Hippocampal formation (tissue), 2 donors: ENCODE measurements at regions not wholly inside any gene's neighbourhood (a gene's known extent, or its start where the extent isn't known, plus 50 kb on each side); places are given as distances from the start of the nearest gene placed in this dataset.
"Not testable (repeated sequence)": the region's sequence is repeated elsewhere in the genome, so short reads cannot be mapped to it uniquely, and the experiment has no call there.

ENCODE experiments used
- DNase-seq, 2 donors: peaks; one replicate each; lab custom pipeline; 2025; lab: John Stamatoyannopoulos, UW

GRCh38 chr17:20733923-20734322 lies 154.4 kb downstream of the CDRT15L2 start:
- no peak for DNase-seq

- no peak for DNase-seq
These were observed 156.3 kb downstream of the CDRT15L2 start for GRCh38 chr17:20735796-20736195.

DNA sequence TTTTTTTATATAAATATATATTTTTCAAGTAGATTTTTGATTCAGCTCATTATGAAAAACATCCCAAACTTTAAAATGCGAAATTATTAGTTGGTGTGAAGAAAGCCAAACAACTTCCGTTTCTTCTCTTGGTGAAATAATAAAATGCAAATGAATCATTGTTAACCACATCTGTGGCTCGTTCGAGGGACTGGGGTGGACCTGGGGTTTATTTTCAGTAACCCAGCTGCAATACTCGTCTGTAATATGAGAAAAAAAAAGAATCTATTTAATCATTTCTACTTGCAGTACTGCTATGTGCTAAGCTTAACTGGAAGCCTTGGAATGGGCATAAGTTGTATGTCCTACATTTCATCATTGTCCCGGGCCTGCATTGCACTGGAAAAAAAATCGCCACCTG lies 158.1 kb downstream of the CDRT15L2 start:
- not testable (repeated sequence) for DNase-seq

DNA sequence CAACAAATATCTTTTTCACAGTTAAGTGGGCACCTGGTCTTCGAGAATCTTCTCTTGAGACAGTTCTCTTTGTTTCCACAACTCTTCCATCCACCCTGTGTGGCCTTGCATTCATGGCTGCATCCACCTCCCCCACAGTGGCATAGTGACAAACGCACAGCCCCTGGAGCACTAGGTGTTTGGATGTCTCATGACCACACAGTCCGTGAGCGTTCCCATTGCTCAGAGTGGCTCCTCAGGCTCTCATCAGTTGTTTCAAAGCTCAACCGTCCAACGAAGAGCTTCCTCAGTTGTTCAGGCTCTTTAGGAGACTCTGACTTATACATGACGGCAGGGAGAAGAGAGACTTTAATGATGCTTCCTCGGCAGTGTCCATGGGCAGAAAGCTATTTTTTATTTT lies 191.6 kb downstream of the CDRT15L2 start:
- no peak for DNase-seq

DNA sequence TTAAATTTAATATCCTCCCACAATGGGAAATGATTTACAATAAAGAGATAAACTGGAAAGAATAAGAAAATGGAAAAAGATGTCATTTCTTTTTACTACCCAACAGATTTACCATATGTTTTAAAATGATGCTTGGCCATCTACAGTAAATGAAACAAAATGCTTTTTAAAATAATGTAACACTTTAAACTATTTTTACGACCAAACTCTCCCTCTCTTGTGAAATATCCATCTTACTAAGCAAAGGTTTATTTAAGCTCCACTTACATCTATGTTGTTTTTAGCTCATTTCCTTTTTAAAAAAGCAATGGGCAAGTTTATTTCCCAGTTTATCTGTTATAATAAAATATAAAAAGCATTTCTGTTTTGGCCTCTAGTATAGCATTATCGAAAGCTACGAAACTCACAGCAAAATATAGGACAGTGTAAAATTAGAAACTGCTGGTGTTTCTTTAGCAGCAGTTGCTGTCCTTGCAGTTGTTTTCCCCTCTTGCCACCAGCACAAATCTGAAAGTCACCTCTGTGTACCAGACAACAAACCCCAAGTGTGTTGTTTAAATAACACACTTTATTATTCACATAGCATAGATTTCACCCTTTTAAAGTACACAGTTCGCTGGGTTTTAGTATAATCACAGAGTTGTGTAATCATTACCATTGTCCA lies 195.1 kb downstream of the CDRT15L2 start:
- no peak for DNase-seq

DNA sequence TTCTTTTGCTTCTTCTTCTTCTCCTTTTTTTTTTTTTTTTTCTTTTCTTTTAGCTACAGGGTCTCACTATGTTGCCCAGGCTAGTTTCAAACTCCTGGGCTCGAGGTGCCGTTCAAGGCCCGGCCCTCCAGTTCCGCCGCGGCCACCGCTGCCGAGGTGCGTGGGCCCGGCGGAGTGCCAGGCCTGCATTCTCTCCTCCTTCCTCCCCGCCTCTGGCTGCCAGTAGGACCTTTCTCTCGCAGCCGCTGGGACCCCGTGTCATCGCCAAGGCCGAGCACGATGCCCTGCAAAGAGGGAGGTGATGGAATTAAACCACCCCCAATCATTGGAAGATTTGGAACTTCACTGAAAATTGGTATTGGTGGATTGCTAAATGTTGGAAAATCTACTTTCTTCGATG lies 195.8 kb downstream of the CDRT15L2 start:
- DNase-seq: no peak

- no peak for DNase-seq
These were observed 200.0 kb downstream of the CDRT15L2 start for GRCh38 chr17:20779521-20779920.

- DNase-seq: no peak
These were observed 201.7 kb downstream of the CDRT15L2 start for GRCh38 chr17:20781260-20781659.

DNA sequence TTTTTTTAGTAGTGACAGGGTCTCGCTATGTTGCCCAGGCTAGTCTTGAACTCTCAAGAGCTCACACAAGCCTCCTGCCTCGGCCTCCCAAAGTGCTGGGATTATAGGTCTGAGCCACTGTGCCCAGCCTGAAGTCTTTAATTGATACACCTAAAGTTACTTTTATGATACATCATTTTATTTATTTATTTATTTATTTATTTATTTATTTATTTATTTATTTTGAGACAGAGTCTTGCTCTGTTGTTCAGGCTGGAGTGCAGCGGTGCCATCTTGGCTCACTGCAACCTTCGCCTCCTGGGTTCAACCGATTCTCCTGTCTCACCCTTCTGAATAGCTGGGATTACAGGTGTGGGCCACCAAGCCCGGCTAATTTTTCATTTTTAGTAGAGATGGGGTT lies 202.3 kb downstream of the CDRT15L2 start:
- DNase-seq: not testable (repeated sequence)

DNA sequence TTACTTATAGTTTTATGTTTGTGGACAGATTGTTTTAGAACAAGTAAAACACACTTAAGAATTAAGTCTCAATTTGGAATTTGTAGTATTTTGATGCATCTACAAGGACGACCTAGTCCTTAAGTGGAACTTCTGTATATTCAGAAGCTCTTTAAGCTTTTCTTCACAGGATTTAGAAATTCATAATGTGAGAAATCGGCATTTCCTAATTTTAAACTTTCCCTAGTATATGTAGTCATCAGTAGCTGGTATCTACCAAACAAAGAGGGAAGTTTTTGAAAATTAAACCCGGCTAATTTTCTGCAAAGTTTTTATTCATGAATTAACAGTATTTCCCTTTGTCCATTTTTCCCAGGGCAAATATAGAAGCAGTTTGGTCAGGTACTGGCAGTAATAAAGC lies 203.6 kb downstream of the CDRT15L2 start:
- no peak for DNase-seq

DNA sequence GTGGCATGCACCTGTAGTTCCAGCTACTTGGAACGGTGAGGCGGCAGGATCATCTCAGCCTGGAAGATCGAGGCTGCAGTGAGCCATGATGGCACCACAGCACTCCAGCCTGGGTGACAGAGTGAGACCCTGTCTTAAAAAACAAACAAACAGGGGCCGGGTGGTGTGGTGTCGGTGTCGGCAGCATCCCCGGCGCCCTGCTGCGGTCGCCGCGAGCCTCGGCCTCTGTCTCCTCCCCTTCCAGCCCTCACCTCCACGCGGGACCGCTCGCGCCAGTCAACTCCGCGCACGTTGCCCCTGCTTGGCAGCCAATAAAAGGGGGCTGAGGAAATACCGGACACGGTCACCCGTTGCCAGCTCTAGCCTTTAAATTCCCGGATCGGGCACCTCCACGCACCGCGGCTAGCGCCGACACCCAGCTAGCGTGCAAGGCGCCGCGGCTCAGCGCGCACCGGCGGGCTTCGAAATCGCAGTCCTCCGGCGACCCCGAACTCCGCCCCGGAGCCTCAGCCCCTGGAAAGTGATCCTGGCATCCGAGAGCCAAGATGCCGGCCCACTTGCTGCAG lies 204.7 kb downstream of the CDRT15L2 start:
- DNase-seq: no peak

DNA sequence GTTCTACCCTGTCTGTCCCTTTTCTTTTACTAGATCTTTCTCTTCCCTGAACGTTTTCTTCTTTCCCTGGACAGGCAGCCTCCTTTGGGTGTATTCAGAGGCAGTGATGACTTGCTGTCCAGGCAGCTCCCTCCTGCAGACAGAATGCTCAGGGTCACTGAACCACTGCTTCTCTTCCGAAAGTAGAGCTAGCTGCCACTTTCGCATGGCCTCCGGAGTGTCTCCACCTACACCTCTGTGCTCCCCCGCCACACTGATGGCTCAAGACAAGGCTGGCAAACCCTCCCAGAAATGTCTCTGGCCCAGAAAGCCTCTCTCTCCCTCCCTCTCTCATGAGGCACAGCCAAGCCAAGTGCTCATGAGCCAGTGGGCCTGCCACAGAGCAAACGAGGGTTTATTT lies 207.8 kb downstream of the CDRT15L2 start:
- DNase-seq: no peak

GRCh38 chr17:20791626-20792025 lies 212.1 kb downstream of the CDRT15L2 start:
- DNase-seq: no peak

GRCh38 chr17:20794532-20794931 lies 215.0 kb downstream of the CDRT15L2 start:
- DNase-seq: not testable (repeated sequence)

- DNase-seq: no peak
These were observed 217.8 kb downstream of the CDRT15L2 start for GRCh38 chr17:20797292-20797691.

DNA sequence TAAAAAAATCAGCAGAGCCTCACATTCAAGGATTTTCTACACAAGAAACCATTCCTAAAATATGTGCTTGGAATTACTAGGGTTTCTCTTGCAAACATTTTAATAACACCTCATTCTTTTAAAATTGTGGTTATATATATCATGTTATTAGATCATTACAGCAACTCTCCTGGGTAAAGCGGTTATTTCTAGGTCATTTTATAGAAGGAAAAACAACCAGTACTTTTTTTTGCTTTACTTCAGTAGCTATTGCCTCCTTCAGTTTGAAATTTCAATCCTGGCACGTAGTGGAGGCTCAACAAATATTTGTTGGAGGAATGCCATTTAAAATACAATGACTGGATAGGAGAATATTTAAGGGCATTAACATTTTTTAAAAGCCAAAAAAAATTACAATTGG lies 220.6 kb downstream of the CDRT15L2 start:
- DNase-seq: no peak

- DNase-seq: no peak
These were observed 226.2 kb downstream of the CDRT15L2 start for GRCh38 chr17:20805751-20806150.

GRCh38 chr17:20807566-20807965 lies 228.0 kb downstream of the CDRT15L2 start:
- not testable (repeated sequence) for DNase-seq

- not testable (repeated sequence) for DNase-seq
These were observed 227.4 kb downstream of the USP22 start for GRCh38 chr17:20815410-20815809.

GRCh38 chr17:20823905-20824304 lies 218.9 kb downstream of the USP22 start:
- DNase-seq: no peak

DNA sequence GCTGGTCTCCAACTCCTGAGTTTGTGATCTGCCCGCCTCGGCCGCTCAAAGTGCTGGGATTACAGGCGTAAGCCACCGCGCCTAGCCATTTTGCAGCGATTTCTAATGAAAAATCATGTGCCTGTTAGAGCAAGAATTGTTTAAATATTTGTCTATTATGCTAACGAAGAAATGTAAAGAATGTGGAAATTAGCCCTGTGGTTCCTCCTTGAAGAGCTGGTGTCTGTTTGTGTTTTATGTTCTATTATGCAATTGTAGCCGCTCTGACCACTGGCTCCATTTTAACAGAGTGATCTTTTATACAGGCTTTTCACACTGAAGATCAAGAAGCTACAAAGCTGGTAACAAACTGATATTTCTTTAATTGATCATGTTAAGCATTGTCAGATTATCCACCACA lies 217.3 kb downstream of the USP22 start:
- no peak for DNase-seq

GRCh38 chr17:20840453-20840852 lies 202.4 kb downstream of the USP22 start:
- DNase-seq: not testable (repeated sequence)

DNA sequence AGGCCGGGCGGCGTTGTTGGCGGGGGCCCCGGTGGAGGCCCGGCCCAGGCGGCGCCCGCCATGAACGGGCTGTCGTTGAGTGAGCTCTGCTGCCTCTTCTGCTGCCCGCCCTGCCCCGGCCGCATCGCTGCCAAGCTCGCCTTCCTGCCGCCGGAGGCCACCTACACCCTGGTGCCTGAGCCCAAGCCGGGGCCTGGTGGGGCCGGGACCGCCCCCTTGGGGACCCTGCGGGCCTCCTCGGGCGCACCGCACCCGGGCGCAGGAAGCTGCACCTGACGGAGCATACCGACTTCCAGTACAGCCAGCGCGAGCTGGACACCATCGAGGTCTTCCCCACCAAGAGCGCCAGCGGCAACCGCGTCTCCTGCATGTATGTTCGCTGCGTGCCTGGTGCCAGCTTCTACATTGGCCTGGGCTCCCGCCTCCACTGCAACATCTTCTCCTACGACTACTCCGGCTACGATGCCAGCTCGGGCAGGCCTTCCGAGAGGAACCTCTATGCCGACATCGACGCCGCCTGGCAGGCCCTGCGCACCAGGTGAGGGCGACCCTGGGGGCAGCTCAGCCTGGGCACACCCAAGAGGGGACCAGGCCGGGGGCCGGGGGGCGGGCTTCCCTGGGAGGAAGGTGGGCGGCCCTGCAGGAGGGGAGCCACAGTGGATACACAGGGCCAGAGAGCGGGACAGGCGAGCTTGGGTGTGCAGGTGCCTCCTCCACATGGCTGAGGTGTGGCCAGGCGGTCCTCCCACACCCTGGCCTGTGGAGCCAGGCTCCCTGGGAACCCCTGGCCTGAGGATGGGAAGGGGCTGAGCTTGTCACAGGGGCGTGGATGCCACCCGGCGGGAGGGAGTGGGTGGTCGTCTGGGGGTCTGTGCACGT lies 201.6 kb downstream of the USP22 start:
- not testable (repeated sequence) for DNase-seq
